ENCODE measurements at regions not wholly inside any gene's neighbourhood (a gene's known extent, or its start where the extent isn't known, plus 50 kb on each side); places are given as distances from the start of the nearest gene placed in this dataset.
"Not testable (repeated sequence)": the region's sequence is repeated elsewhere in the genome, so short reads cannot be mapped to it uniquely, and the experiment has no call there.

DNA sequence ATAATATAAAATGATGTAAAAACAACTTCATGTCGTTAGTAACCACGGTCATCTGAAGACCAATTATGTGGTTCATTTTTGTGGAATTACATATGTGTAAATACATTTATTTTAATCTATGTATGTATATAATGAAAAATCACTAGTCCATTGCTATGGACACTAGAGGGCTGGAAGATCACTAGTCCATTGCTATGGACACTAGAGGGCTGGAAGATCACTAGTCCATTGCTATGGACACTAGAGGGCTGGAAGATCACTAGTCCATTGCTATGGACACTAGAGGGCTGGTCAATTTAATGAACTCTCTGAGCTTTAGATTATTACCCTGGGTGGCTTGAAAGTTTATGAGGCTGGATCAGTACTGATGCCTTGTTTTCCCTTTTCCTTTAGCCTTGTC is 474.5 kb downstream of the CD109 start:
- TF ChIP-seq, protein P1, sequence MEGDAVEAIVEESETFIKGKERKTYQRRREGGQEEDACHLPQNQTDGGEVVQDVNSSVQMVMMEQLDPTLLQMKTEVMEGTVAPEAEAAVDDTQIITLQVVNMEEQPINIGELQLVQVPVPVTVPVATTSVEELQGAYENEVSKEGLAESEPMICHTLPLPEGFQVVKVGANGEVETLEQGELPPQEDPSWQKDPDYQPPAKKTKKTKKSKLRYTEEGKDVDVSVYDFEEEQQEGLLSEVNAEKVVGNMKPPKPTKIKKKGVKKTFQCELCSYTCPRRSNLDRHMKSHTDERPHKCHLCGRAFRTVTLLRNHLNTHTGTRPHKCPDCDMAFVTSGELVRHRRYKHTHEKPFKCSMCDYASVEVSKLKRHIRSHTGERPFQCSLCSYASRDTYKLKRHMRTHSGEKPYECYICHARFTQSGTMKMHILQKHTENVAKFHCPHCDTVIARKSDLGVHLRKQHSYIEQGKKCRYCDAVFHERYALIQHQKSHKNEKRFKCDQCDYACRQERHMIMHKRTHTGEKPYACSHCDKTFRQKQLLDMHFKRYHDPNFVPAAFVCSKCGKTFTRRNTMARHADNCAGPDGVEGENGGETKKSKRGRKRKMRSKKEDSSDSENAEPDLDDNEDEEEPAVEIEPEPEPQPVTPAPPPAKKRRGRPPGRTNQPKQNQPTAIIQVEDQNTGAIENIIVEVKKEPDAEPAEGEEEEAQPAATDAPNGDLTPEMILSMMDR (IDR thresholded peaks at IDR 0.05), result not testable (repeated sequence)
- TF ChIP-seq POLR2A (IDR thresholded peaks at IDR 0.05), result not testable (repeated sequence)

All from uterus (tissue), 2 donors.